Activated CD8-positive, alpha-beta memory T cell treated with anti-CD3 and anti-CD28 coated beads, Interleukin-2, amount 50 U/mL, for 4 hours (primary cell): ENCODE measurements at regions not wholly inside any gene's neighbourhood (a gene's known extent, or its start where the extent isn't known, plus 50 kb on each side); places are given as distances from the start of the nearest gene placed in this dataset.

Experiments used
- DNase-seq: peaks from one replicate; pipeline ENCODE4 v3.0.0-alpha.2; 2020

DNA sequence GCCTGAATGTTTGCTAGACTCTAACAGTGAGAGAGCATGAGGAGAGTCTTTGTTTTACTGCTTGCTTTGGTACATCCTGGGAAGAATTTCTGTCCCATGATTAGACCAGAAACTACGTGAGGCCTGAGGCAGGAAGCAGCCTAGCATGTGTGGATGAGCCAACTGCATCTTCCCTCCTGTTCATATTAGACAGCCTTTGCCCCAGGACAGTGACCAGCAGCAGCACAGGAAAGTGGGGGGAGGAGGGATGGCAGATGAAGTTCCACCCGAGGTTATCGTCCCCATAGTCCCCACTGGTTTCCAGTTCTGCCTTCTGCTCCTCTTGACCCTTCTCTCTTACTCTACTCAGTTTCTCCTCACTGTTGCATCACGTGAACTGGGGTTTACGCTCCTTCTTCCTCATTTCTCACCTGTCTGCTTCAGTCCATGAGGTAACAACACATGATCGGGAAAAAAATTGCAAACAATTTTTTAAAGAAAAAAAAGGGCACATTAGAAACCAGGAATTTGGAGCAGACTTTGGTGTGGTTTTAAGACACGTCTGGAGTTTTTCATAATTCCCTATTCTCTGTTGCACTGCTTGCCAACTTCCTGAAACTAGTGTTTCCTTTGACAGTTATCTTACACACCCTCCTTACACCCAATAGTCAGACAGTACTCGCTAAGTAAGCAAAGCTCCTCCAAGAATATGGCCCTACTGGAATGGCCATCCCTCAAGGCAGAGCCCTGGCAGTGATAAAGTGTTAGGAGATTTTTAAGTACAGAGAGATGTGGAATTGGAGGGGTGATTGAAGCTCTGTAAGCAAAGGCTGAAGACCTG lies 84.1 kb downstream of the SNX18 start:
- DNase-seq, result no peak
